PFSK-1 (cell line): ENCODE measurements at regions not wholly inside any gene's neighbourhood (a gene's known extent, or its start where the extent isn't known, plus 50 kb on each side); places are given as distances from the start of the nearest gene placed in this dataset.

Source experiments
- FOXP2 ChIP-seq: optimal IDR thresholded peaks from 2 replicates; pipeline ENCODE3; 2011; ENCODE audit warnings: borderline replicate concordance, control low read depth, inconsistent platforms; ENCODE audit not compliant: insufficient read depth; ENCODE audit errors: extremely low read length, extremely low read depth
- POLR2AphosphoS5 ChIP-seq: IDR thresholded peaks from 2 replicates; pipeline ENCODE4 v1.6.1; 2012; ENCODE audit warnings: low read depth, mild to moderate bottlenecking, control low read depth, low read length, moderate library complexity
- SIN3A ChIP-seq: IDR thresholded peaks from 2 replicates; pipeline ENCODE4 v1.6.1; 2012; ENCODE audit warnings: mild to moderate bottlenecking, low read length, moderate library complexity, borderline replicate concordance; ENCODE audit not compliant: insufficient read depth
- TAF1 ChIP-seq: IDR thresholded peaks from 2 replicates; pipeline ENCODE4 v1.6.1; 2012; ENCODE audit warnings: low read length, control low read depth, borderline replicate concordance; ENCODE audit not compliant: insufficient read depth
- TF ChIP-seq, protein P1 (sequence below), 2 experiments: IDR thresholded peaks; 2 replicates each; pipeline versions ENCODE4 v1.6.1 to v1.8.0; 2011 to 2012; ENCODE audit warnings: low read depth in 2 of 2, low read length in 2 of 2, control low read depth in 1 of 2, inconsistent platforms in 1 of 2, mild to moderate bottlenecking in 1 of 2, moderate library complexity in 1 of 2; ENCODE audit not compliant: insufficient read depth in 1 of 2

DNA sequence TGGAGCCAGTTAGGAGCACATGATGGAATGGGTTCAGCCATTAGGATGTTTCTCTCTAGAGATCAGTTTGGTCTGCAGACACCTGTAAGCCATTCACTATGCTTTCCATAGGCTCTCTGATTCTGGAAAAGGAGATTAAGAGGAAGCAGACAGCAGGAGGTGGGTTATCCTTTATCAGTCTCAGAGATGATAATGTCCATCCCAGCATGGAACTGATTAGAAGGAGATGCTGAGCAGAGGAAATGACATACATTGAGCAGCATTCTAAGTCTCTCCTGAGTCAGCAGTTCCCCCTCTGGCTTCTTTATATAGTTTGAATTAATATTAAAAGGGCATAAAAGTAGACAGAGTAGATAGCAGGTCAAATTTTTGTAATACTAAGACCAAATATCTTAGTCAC, 591.1 kb downstream of the GBE1 start:
- TF ChIP-seq SIN3A (no peak), POLR2AphosphoS5 (no peak), TAF1 (no peak), FOXP2 (no peak)
- TF ChIP-seq, protein P1, sequence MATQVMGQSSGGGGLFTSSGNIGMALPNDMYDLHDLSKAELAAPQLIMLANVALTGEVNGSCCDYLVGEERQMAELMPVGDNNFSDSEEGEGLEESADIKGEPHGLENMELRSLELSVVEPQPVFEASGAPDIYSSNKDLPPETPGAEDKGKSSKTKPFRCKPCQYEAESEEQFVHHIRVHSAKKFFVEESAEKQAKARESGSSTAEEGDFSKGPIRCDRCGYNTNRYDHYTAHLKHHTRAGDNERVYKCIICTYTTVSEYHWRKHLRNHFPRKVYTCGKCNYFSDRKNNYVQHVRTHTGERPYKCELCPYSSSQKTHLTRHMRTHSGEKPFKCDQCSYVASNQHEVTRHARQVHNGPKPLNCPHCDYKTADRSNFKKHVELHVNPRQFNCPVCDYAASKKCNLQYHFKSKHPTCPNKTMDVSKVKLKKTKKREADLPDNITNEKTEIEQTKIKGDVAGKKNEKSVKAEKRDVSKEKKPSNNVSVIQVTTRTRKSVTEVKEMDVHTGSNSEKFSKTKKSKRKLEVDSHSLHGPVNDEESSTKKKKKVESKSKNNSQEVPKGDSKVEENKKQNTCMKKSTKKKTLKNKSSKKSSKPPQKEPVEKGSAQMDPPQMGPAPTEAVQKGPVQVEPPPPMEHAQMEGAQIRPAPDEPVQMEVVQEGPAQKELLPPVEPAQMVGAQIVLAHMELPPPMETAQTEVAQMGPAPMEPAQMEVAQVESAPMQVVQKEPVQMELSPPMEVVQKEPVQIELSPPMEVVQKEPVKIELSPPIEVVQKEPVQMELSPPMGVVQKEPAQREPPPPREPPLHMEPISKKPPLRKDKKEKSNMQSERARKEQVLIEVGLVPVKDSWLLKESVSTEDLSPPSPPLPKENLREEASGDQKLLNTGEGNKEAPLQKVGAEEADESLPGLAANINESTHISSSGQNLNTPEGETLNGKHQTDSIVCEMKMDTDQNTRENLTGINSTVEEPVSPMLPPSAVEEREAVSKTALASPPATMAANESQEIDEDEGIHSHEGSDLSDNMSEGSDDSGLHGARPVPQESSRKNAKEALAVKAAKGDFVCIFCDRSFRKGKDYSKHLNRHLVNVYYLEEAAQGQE (IDR thresholded peaks at IDR 0.05; ENCODE audit: insufficient read depth in 1 of 2, low read depth in 2 of 2, low read length in 2 of 2): no peak

DNA sequence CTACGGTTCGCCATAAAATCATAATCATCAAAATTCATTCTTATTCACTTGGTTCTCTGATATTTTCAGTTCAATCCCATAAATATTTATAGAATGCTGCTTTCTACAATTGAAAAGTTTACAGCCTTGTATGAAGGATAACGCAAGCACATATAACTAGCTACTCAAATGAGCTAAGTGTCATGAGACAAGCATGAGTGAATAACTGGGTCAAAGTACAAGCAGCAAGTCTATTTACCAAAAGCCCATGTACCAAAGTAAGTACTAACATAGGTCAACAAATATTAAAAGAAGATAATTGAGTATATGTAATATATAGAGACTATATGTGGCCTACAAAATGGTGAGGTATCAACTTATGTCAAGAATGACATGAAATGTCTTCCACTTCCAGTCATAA, 596.6 kb downstream of the GBE1 start:
- TF ChIP-seq POLR2AphosphoS5 (no peak), TAF1 (no peak), SIN3A (no peak), FOXP2 (no peak)
- TF ChIP-seq, protein P1 (IDR thresholded peaks at IDR 0.05; ENCODE audit: insufficient read depth in 1 of 2, low read depth in 2 of 2, low read length in 2 of 2): no peak

DNA sequence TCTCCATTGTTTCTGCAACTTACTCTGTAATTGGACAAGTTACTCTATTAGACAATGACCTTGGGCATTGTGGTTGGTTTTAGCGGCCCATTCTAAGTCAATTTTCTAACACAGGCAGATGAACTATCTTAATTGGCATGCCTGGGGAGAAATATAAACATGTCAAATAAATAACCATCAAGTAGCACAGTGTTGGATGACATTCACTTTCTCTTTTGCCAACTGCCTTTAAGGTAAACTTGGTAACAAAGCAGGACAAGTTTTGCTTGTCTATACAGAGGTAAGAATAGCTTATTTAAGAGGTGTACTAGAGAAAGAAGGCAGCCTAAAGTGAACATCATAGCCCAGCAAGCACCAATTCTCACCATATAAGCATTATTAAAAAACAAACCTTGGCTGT, 599.6 kb downstream of the GBE1 start:
- TF ChIP-seq, protein P1 (IDR thresholded peaks at IDR 0.05; ENCODE audit: insufficient read depth in 1 of 2, low read depth in 2 of 2, low read length in 2 of 2): no peak
- TF ChIP-seq TAF1: no peak
- no peak for TF ChIP-seq SIN3A
- TF ChIP-seq FOXP2: no peak
- no peak for TF ChIP-seq POLR2AphosphoS5

DNA sequence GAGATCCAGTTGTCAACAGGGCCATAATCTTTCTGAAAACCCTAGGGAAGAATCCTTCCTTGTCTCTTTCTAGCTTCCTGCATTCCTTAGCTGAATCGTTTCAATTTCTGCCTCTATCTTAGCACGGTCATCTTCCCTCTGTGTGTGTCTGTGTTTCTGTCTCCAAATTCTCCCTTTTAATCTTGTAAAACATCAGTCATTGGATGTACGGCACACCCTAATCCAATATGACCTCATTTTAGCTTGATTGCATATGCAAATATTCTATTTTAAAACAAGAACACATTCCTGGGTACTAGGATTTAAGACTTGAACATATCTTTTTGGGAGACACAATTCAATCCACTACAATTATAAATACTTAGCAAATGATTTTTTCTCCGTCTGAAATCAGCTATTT, 600.3 kb downstream of the GBE1 start:
- TF ChIP-seq POLR2AphosphoS5: no peak
- no peak for TF ChIP-seq SIN3A
- TF ChIP-seq FOXP2: no peak
- TF ChIP-seq, protein P1 (IDR thresholded peaks at IDR 0.05; ENCODE audit: insufficient read depth in 1 of 2, low read depth in 2 of 2, low read length in 2 of 2): no peak
- TF ChIP-seq TAF1: no peak

DNA sequence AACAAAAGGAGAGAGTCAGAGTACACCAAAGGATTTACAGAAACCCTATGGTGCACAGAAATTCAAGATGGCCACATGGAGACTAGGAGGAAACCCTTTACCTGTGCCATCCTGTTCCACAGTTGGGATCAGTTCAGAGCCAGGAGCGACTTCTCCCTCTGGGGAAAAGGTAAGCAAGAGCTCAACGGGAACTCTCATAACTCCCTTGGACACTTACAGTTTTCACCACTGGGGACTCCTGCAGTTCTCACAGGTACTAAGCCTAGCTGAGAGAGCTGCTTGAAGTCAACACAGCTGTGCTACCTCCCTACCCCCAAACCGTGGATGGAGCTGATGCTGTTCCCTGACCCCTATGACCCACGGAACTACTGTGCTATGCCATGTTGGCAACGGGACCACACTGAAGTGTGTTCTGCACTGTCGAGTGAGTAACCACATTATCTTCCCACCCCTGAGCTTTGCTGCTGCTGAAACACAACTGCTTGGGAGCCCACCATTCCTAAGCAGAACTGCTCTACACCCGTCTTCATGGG, 606.8 kb downstream of the GBE1 start:
- TF ChIP-seq, protein P1 (IDR thresholded peaks at IDR 0.05; ENCODE audit: insufficient read depth in 1 of 2, low read depth in 2 of 2, low read length in 2 of 2): no peak
- TF ChIP-seq TAF1: no peak
- TF ChIP-seq POLR2AphosphoS5: no peak
- TF ChIP-seq FOXP2: no peak
- no peak for TF ChIP-seq SIN3A
